ENCODE measurements at regions not wholly inside any gene's neighbourhood (a gene's known extent, or its start where the extent isn't known, plus 50 kb on each side); places are given as distances from the start of the nearest gene placed in this dataset.

GRCh38 chrX:97685753-97686152 is 802.0 kb downstream of the RPA4 start:
- FAIRE-seq (no peak), DNase-seq (ENCODE audit: low read depth) (peak; percentile 25)
- Histone ChIP-seq H3K27me3 (ENCODE audit: control insufficient read depth, insufficient read depth, low read length) (no peaks in the 10 kb centered on the region), H3K36me3 (ENCODE audit: control insufficient read depth, insufficient read depth, low read length) (no peaks in the 10 kb centered on the region), H3K4me3 (ENCODE audit: low read depth, low read length) (no peak overlapping the region)
- TF ChIP-seq CTCF (IDR thresholded peaks at IDR 0.05; ENCODE audit: insufficient read depth, low read length, severe bottlenecking): peak; percentile 31

- no peak for TF ChIP-seq CTCF (IDR thresholded peaks at IDR 0.05; ENCODE audit: insufficient read depth, low read length, severe bottlenecking)
- DNase-seq (ENCODE audit: low read depth) (no peak), FAIRE-seq (no peak)
- no peak overlapping the region for H3K4me3 ChIP-seq (ENCODE audit: low read depth, low read length)
- H3K27me3 ChIP-seq (ENCODE audit: control insufficient read depth, insufficient read depth, low read length): no peaks in the 10 kb centered on the region
- H3K36me3 ChIP-seq (ENCODE audit: control insufficient read depth, insufficient read depth, low read length): no peaks in the 10 kb centered on the region
Observed at GRCh38 chrX:97691901-97692455, 808.3 kb downstream of the RPA4 start.

DNA sequence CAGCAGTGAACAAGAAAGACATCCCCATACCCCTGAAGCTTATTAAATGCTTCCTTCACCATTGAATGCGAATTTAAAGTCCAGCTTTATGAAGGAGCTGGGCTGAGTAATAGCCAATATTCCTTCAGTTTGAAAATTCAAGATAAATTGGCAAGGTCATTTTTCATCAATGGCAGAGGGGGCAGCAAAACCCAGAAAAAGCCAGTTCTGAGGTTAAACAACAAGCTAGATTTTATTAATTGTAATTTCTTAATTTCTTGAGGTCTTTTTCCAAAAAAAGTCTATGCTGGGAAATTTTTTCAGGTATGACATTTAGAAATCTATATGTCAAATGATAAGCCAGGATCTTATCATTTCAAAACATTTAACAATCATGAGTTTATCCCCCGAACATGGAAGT is 808.9 kb downstream of the RPA4 start:
- FAIRE-seq (no peak), DNase-seq (ENCODE audit: low read depth) (no peak)
- no peaks in the 10 kb centered on the region for H3K36me3 ChIP-seq (ENCODE audit: control insufficient read depth, insufficient read depth, low read length)
- H3K27me3 ChIP-seq (ENCODE audit: control insufficient read depth, insufficient read depth, low read length): no peaks in the 10 kb centered on the region
- H3K4me3 ChIP-seq (ENCODE audit: low read depth, low read length): no peak overlapping the region
- no peak for TF ChIP-seq CTCF (IDR thresholded peaks at IDR 0.05; ENCODE audit: insufficient read depth, low read length, severe bottlenecking)

- FAIRE-seq (no peak), DNase-seq (ENCODE audit: low read depth) (no peak)
- Histone ChIP-seq H3K27me3 (ENCODE audit: control insufficient read depth, insufficient read depth, low read length) (no peaks in the 10 kb centered on the region), H3K36me3 (ENCODE audit: control insufficient read depth, insufficient read depth, low read length) (no peaks in the 10 kb centered on the region), H3K4me3 (ENCODE audit: low read depth, low read length) (no peak overlapping the region)
- no peak for TF ChIP-seq CTCF (IDR thresholded peaks at IDR 0.05; ENCODE audit: insufficient read depth, low read length, severe bottlenecking)
Observed at GRCh38 chrX:97700547-97700946, 816.8 kb downstream of the RPA4 start.

- Histone ChIP-seq H3K36me3 (ENCODE audit: control insufficient read depth, insufficient read depth, low read length) (no peaks in the 10 kb centered on the region), H3K27me3 (ENCODE audit: control insufficient read depth, insufficient read depth, low read length) (no peaks in the 10 kb centered on the region), H3K4me3 (ENCODE audit: low read depth, low read length) (no peak overlapping the region)
- TF ChIP-seq CTCF (IDR thresholded peaks at IDR 0.05; ENCODE audit: insufficient read depth, low read length, severe bottlenecking): no peak
- DNase-seq (ENCODE audit: low read depth): no peak
- FAIRE-seq: no peak
Observed at GRCh38 chrX:97704474-97704873, 820.8 kb downstream of the RPA4 start.

- TF ChIP-seq CTCF (IDR thresholded peaks at IDR 0.05; ENCODE audit: insufficient read depth, low read length, severe bottlenecking): no peak
- Histone ChIP-seq H3K36me3 (ENCODE audit: control insufficient read depth, insufficient read depth, low read length) (no peaks in the 10 kb centered on the region), H3K27me3 (ENCODE audit: control insufficient read depth, insufficient read depth, low read length) (no peaks in the 10 kb centered on the region), H3K4me3 (ENCODE audit: low read depth, low read length) (no peak overlapping the region)
- FAIRE-seq (no peak), DNase-seq (ENCODE audit: low read depth) (no peak)
Observed at GRCh38 chrX:97704881-97705280, 821.2 kb downstream of the RPA4 start.
